Common myeloid progenitor, CD34-positive (primary cell): ENCODE measurements at regions not wholly inside any gene's neighbourhood (a gene's known extent, or its start where the extent isn't known, plus 50 kb on each side); places are given as distances from the start of the nearest gene placed in this dataset.

Experiments used
- CTCF ChIA-PET: fragments of 350-600 bp; sonication (Branson Sonifier 250); formaldehyde crosslinking; loops from one replicate; lab custom pipeline; 2021; ENCODE audit warnings: antibody characterized with exemption; lab: Charles Lee
- POLR2A ChIA-PET: fragments of 350-600 bp; sonication (Branson Sonifier 250); formaldehyde crosslinking; loops from one replicate; lab custom pipeline; 2021; ENCODE audit warnings: antibody characterized with exemption; lab: Charles Lee
- DNase-seq, 3 donors: peaks; one replicate each; pipeline versions ENCODE4 v3.0.0 to v3.0.0-alpha.2; 2013
- H3K27ac ChIP-seq, 2 experiments: 1 replicate in 1 of 2; 2 replicates in 1 of 2; pipeline ENCODE4 v1.7.0; 2013; ENCODE audit warnings: inconsistent platforms in 2 of 2, low read length in 2 of 2, mild to moderate bottlenecking in 2 of 2, low read depth in 1 of 2, moderate library complexity in 1 of 2; ENCODE audit not compliant: severe bottlenecking in 2 of 2, insufficient read depth in 1 of 2, poor library complexity in 1 of 2
- H3K27me3 ChIP-seq, 5 experiments: replicated peaks in 2 of 5; 1 replicate in 3 of 5; 2 replicates in 2 of 5; pipeline versions ENCODE4 v1.6.1 to v1.7.0; 2013; ENCODE audit warnings: low read length in 4 of 5, mild to moderate bottlenecking in 2 of 5, moderate library complexity in 2 of 5, inconsistent platforms in 1 of 5; ENCODE audit not compliant: insufficient read depth in 5 of 5, control insufficient read depth in 4 of 5
- H3K36me3 ChIP-seq, 4 experiments: 1 replicate in 2 of 4; 2 replicates in 2 of 4; pipeline versions ENCODE4 v1.6.1 to v1.7.0; 2013; ENCODE audit warnings: low read length in 3 of 4, control low read depth in 1 of 4, mild to moderate bottlenecking in 1 of 4; ENCODE audit not compliant: control insufficient read depth in 4 of 4, insufficient read depth in 4 of 4
- H3K4me1 ChIP-seq, 4 experiments: 1 replicate in 3 of 4; 2 replicates in 1 of 4; pipeline versions ENCODE4 v1.6.1 to v1.7.1; 2013; ENCODE audit warnings: low read length in 3 of 4, mild to moderate bottlenecking in 3 of 4, control low read depth in 1 of 4, inconsistent platforms in 1 of 4, moderate library complexity in 1 of 4; ENCODE audit not compliant: control insufficient read depth in 4 of 4, insufficient read depth in 4 of 4; ENCODE audit errors: control extremely low read depth in 1 of 4
- H3K4me3 ChIP-seq, 7 experiments: 1 replicate in 4 of 7; 2 replicates in 3 of 7; pipeline versions ENCODE4 v1.5.1 to v1.7.0; 2013; ENCODE audit warnings: mild to moderate bottlenecking in 7 of 7, low read length in 6 of 7, moderate library complexity in 6 of 7, inconsistent platforms in 2 of 7, low read depth in 2 of 7, control low read depth in 1 of 7; ENCODE audit not compliant: insufficient read depth in 4 of 7, control insufficient read depth in 1 of 7; ENCODE audit errors: extremely low read depth in 1 of 7
- H3K9me3 ChIP-seq, 5 experiments: 1 replicate in 4 of 5; 2 replicates in 1 of 5; pipeline versions ENCODE4 v1.6.1 to v1.7.1; 2013; ENCODE audit warnings: low read length in 4 of 5, mild to moderate bottlenecking in 2 of 5, inconsistent platforms in 1 of 5, low read depth in 1 of 5, moderate library complexity in 1 of 5; ENCODE audit not compliant: control insufficient read depth in 4 of 5, insufficient read depth in 2 of 5; ENCODE audit errors: control extremely low read depth in 1 of 5
- WGBS: methylation state at CpG from one replicate; pipeline ENCODE4 v1.1.5; 2013; ENCODE audit not compliant: insufficient coverage; 5-methylcytosine and 5-hydroxymethylcytosine counted together

- POLR2A ChIA-PET = no interaction called here
- Histone ChIP-seq H3K9me3 (no peaks in the 10 kb centered on the region), H3K27me3 (no peaks in the 10 kb centered on the region), H3K27ac (no peak overlapping the region), H3K4me3 (no peak overlapping the region), H3K4me1 (no peaks in the 10 kb centered on the region), H3K36me3 (no peaks in the 10 kb centered on the region)
- no CpG with 5 or more reads among the region's 1 CpG for WGBS
- no peak for DNase-seq
- CTCF ChIA-PET = no interaction called here
Observed at GRCh38 chr18:52174220-52174619, 165.8 kb upstream of the DCC start.

DNA sequence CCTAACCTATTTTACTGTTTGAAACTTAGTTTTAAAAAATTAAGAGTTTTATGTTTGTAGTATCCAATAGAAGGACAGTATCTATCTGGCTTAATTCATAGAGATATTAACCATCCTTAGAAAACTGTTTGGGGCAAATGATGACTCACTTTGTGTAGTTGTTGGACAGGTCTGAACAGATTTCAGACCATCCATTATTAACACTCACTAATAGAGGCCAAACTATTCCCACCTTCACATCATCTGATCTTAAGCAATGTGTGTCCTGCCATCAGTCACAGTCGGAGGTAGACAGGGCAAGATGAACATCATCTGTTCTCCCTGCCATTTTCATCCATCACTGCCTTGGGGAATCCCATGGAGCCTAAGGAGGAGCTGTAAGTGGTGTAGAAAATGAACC, 164.6 kb upstream of the DCC start:
- Histone ChIP-seq H3K27ac (no peak overlapping the region), H3K4me3 (no peak overlapping the region), H3K27me3 (no peaks in the 10 kb centered on the region), H3K4me1 (no peaks in the 10 kb centered on the region), H3K36me3 (no peaks in the 10 kb centered on the region), H3K9me3 (no peaks in the 10 kb centered on the region)
- DNase-seq = no peak
- WGBS = no CpG with 5 or more reads among the region's 1 CpG
- POLR2A ChIA-PET = no interaction called here
- CTCF ChIA-PET = no interaction called here

DNA sequence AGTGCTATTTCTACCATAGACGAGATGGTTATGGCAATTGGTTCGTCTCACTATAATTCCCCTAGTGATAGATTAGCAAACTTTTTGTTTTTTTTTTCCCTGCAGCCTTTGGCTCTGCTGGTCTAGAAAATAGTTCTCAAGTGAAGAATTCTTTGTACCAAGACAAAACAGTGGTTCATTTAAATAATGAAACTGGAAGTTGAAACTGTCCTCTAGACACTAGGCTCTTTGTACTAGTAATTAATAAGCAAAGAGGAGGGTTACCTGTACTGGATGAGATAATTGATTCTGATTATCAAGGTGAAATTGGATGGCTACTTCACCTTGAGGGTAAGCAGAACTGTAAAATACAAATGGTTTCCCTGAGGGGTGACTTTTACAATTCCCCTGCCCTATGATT, 156.9 kb upstream of the DCC start:
- POLR2A ChIA-PET = no interaction called here
- H3K9me3 ChIP-seq = no peaks in the 10 kb centered on the region
- H3K4me1 ChIP-seq = no peaks in the 10 kb centered on the region
- H3K27ac ChIP-seq = no peak overlapping the region
- no peak for DNase-seq
- H3K27me3 ChIP-seq = no peaks in the 10 kb centered on the region
- WGBS = 100% methylated on average over 2 of the region's 2 CpGs
- H3K4me3 ChIP-seq = no peak overlapping the region
- CTCF ChIA-PET = no interaction called here
- no peaks in the 10 kb centered on the region for H3K36me3 ChIP-seq

- no peak overlapping the region for H3K4me3 ChIP-seq
- ChIA-PET CTCF (no interaction called here), POLR2A (no interaction called here)
- H3K4me1 ChIP-seq = no peaks in the 10 kb centered on the region
- H3K27me3 ChIP-seq = no peaks in the 10 kb centered on the region
- H3K36me3 ChIP-seq = no peaks in the 10 kb centered on the region
- H3K27ac ChIP-seq = no peak overlapping the region
- no peaks in the 10 kb centered on the region for H3K9me3 ChIP-seq
- 88% methylated on average over 2 of the region's 3 CpGs for WGBS
- no peak for DNase-seq
Observed at GRCh38 chr18:52190195-52190594, 149.8 kb upstream of the DCC start.

- no peaks in the 10 kb centered on the region for H3K36me3 ChIP-seq
- no peak overlapping the region for H3K27ac ChIP-seq
- CTCF ChIA-PET = no interaction called here
- H3K27me3 ChIP-seq = no peaks in the 10 kb centered on the region
- WGBS = 100% methylated on average over 1 of the region's 5 CpGs
- no peaks in the 10 kb centered on the region for H3K4me1 ChIP-seq
- H3K4me3 ChIP-seq = no peak overlapping the region
- H3K9me3 ChIP-seq = no peaks in the 10 kb centered on the region
- no peak for DNase-seq
- POLR2A ChIA-PET = no interaction called here
Observed at GRCh38 chr18:52190631-52191030, 149.4 kb upstream of the DCC start.

GRCh38 chr18:52200406-52200805, 139.6 kb upstream of the DCC start:
- DNase-seq = no peak
- no peaks in the 10 kb centered on the region for H3K9me3 ChIP-seq
- H3K36me3 ChIP-seq = no peaks in the 10 kb centered on the region
- H3K4me3 ChIP-seq = no peak overlapping the region
- H3K27me3 ChIP-seq = no peaks in the 10 kb centered on the region
- H3K27ac ChIP-seq = no peak overlapping the region
- WGBS = no CpG with 5 or more reads among the region's 1 CpG
- ChIA-PET POLR2A (no interaction called here), CTCF (no interaction called here)
- H3K4me1 ChIP-seq = no peaks in the 10 kb centered on the region

DNA sequence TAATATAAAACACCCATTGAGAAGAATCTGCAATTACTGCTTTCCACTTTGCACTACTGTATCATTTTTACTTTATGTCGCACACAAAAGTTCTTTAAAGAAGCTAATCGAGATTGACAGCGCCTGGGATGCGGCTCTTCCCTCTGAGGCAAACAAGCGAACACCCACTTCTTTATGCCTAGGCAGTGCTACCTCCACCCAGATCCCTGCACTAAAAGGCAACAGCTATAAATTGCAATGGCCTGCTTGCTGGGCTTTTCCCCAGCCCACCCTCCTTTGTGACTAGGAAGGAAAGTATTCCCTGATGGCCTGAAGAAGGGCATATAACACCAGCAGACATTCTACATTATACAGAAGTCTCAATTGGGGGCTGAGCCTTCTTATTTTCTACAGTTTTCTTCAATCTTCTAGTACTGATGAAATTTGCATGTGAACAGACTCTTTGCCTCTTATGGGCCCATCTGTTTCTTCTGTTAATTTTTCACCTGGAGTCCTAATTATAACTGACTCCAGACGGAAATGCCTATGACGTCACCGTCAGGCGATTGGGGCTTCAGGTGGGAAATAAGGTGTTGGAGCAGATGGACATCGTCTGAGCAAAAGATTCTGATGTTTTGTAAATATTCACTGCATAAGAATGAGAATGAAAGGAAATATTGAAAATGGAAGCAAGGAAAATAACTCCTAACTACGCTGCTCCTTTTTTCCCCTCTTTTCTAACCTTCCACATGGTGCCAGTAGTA, 138.9 kb upstream of the DCC start:
- CTCF ChIA-PET = no interaction called here
- H3K4me1 ChIP-seq = no peaks in the 10 kb centered on the region
- no peaks in the 10 kb centered on the region for H3K36me3 ChIP-seq
- H3K4me3 ChIP-seq = no peak overlapping the region
- no peak overlapping the region for H3K27ac ChIP-seq
- POLR2A ChIA-PET = no interaction called here
- no peaks in the 10 kb centered on the region for H3K9me3 ChIP-seq
- H3K27me3 ChIP-seq = no peaks in the 10 kb centered on the region
- 96% methylated on average over 6 of the region's 11 CpGs for WGBS
- no peak for DNase-seq
